Activated CD4-positive, alpha-beta T cell treated with anti-CD3 and anti-CD28 coated beads, Interleukin-2, amount 50 U/mL, for 16 hours (primary cell): ENCODE measurements at regions not wholly inside any gene's neighbourhood (a gene's known extent, or its start where the extent isn't known, plus 50 kb on each side); places are given as distances from the start of the nearest gene placed in this dataset.
A peak's percentile ranks its signal among the peaks of the same experiment; 100 is the strongest.
"Not testable (repeated sequence)": the region's sequence is repeated elsewhere in the genome, so short reads cannot be mapped to it uniquely, and the experiment has no call there.

Source experiments
- DNase-seq: peaks from one replicate; pipeline ENCODE4 v3.0.0-alpha.2; 2020

- DNase-seq, result no peak
These were observed 80.0 kb upstream of the TNFAIP3 start for GRCh38 chr6:137787016-137787415.

GRCh38 chr6:137788248-137788647 is 78.8 kb upstream of the TNFAIP3 start:
- no peak for DNase-seq

- no peak for DNase-seq
These were observed 75.5 kb upstream of the TNFAIP3 start for GRCh38 chr6:137791281-137792159.

GRCh38 chr6:137792160-137793033 is 74.7 kb upstream of the TNFAIP3 start:
- peak; percentile 47 for DNase-seq

- DNase-seq, result no peak
These were observed 73.1 kb upstream of the TNFAIP3 start for GRCh38 chr6:137793805-137794515.

GRCh38 chr6:137794516-137795201 is 72.4 kb upstream of the TNFAIP3 start:
- DNase-seq, result no peak

GRCh38 chr6:137795501-137795900 is 71.6 kb upstream of the TNFAIP3 start:
- DNase-seq, result no peak

- no peak for DNase-seq
These were observed 68.8 kb upstream of the TNFAIP3 start for GRCh38 chr6:137798261-137798660.

- no peak for DNase-seq
These were observed 68.2 kb upstream of the TNFAIP3 start for GRCh38 chr6:137798846-137799245.

GRCh38 chr6:137799950-137800568 is 67.0 kb upstream of the TNFAIP3 start:
- peak; percentile 88 for DNase-seq

- DNase-seq, result no peak
These were observed 66.3 kb upstream of the TNFAIP3 start for GRCh38 chr6:137800762-137801161.

- no peak for DNase-seq
These were observed 65.5 kb upstream of the TNFAIP3 start for GRCh38 chr6:137801352-137802114.

GRCh38 chr6:137802408-137803182 is 64.5 kb upstream of the TNFAIP3 start:
- DNase-seq, result no peak

- DNase-seq, result no peak
These were observed 62.4 kb upstream of the TNFAIP3 start for GRCh38 chr6:137804637-137805036.

- no peak for DNase-seq
These were observed 61.4 kb upstream of the TNFAIP3 start for GRCh38 chr6:137805622-137806021.

- no peak for DNase-seq
These were observed 60.0 kb upstream of the TNFAIP3 start for GRCh38 chr6:137806914-137807682.

- DNase-seq, result no peak
These were observed 58.9 kb upstream of the TNFAIP3 start for GRCh38 chr6:137808191-137808590.

GRCh38 chr6:137808836-137809315 is 58.2 kb upstream of the TNFAIP3 start:
- DNase-seq, result no peak

- not testable (repeated sequence) for DNase-seq
These were observed 57.0 kb upstream of the TNFAIP3 start for GRCh38 chr6:137809895-137810553.
